GM12801 (cell line): ENCODE measurements at regions not wholly inside any gene's neighbourhood (a gene's known extent, or its start where the extent isn't known, plus 50 kb on each side); places are given as distances from the start of the nearest gene placed in this dataset.

Experiments
- CTCF ChIP-seq: IDR thresholded peaks from one replicate; pipeline ENCODE4 v1.5.1; 2011; ENCODE audit warnings: control low read depth; ENCODE audit not compliant: insufficient read length; ENCODE audit errors: extremely low read depth

DNA sequence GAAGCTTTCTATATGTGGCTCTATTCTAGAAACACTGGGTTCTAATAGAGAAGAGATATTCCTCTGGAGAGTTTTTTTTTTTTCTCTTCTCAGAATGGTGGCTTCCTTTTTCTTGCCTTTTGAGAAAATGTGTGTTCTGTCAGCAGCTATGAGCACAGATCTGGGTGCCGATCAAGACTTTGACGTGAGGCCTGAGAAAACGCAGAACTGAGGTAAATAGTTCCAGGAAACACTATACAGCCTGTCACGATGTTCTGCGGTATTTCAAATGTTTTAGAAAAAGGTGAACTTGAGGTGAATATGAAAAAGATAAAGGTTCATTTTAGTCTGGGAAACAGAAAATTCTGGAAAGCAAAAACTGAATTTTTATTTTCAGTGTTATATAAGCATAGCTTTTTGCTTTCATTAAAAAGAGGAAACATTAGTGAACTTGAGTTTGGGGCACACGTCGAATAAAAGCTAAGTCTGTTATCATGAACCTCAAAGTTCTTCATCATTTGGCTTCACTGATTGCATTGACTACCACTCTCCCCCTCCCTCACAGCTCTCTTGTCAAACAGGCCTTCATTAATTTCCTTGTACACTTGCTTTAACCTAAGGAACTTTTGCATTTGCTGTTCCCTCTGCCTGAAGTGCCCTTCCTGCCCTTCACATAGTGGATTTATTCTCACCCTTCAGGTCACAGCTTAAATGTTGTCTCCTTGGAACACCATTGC lies 265.1 kb downstream of the NFKBIZ start:
- TF ChIP-seq CTCF, result no peak

GRCh38 chr3:102122527-102122926 lies 273.2 kb downstream of the NFKBIZ start:
- TF ChIP-seq CTCF, result no peak

DNA sequence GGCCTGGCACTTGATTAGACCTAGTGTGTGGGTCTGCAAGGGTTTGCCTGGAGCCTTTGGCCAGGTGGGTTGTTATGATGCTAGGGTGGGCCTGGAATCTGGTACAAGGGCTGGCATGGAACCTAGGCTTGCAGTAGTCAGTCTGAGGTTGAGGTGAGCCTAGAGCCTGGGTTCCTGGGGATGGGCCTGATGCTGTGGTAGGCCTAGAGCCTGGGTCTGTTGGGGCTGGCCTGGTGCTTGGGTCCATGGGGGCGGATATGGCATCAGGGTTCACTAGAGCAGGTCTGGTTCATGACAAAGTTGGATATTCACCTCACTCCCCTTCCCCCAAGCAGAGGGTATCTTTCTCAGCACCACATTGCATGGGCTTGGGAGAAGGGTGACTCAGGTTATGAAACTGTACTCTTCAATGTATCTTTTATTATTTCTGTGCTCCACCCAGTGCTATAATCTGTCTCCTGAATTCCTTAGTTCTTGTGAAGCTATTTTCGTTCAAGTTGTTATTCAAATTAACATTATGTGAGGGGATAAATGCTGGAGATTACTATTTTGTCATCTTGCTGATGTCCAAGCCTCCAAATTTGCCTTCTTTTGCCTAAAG lies 274.4 kb downstream of the NFKBIZ start:
- no peak for TF ChIP-seq CTCF

DNA sequence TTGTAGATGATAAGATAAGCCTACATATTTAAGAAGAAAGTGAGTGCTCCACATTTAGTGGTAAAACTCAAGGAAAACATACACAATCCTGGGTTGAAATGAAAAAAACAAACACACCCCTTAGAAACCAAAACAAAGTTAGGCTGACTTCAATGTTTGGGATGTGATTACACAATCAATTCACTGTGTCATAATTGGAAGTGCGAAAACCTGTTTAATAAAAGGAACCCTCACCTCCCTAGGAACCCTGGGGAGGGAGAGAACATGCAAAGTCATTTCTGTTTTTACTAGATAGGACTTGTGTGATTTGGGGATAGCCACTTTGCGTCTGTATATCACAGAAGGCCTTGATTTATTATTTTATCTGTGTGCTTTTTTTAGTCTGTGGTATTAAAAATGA lies 275.0 kb downstream of the NFKBIZ start:
- no peak for TF ChIP-seq CTCF

- no peak for TF ChIP-seq CTCF
Measured at GRCh38 chr3:102124704-102125103, 275.4 kb downstream of the NFKBIZ start.

DNA sequence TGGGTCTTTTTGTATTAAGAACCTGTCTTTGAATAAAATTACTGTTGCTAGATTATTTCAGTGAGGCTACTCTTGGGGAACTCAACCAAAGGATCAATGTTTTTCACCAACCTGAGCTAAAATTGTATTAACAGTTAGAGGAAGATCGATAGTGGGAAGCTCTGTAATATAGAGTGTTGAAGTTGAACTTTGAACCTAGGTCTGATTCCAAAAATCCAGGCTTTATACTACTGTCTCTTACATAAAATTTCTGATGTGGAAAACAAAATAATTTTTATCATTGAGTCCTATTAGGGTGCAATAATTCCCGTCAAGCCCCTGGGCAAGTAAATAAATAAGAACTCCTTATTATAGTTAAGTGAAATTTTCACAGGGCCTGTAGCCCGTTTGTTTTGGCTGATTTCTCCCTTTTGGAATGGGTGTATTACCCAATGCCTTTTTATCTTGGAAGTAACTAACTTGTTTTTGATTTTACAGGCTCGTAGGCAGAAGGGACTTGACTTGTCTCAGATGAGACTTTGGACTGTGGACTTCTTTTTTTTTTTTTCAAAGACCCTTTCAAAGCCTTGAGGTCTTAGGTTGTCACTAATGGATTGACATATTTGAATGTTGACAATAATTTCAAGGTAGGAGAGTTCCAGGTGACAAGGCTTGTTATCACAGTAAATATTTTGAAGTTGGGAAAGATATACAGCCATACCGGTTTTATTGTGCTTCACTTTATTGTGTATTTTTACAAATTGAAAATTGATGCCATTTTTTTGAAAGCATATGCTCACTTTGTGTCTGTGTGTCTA lies 276.1 kb downstream of the NFKBIZ start:
- TF ChIP-seq CTCF, result no peak

GRCh38 chr3:102125994-102126368 lies 276.7 kb downstream of the NFKBIZ start:
- no peak for TF ChIP-seq CTCF
